Spleen (tissue), 11 donors: ENCODE measurements at regions not wholly inside any gene's neighbourhood (a gene's known extent, or its start where the extent isn't known, plus 50 kb on each side); places are given as distances from the start of the nearest gene placed in this dataset.

Experiments
- DNase-seq: peaks from one replicate; pipeline ENCODE4 v3.0.0-alpha.2; 2020
- H3K27ac ChIP-seq, 8 donors: fragments of 200-600 bp; sonication (generic) in 7 of 8; 1 replicate in 4 of 8; 2 replicates in 4 of 8; pipeline versions ENCODE4 v1.5.0 to v1.8.0; 2016 to 2021; ENCODE audit warnings: inconsistent platforms in 4 of 8, mild to moderate bottlenecking in 4 of 8, moderate library complexity in 1 of 8
- H3K27me3 ChIP-seq, 7 donors: fragments of 200-600 bp; sonication (generic) in 6 of 7; replicated peaks in 1 of 7; 1 replicate in 4 of 7; 2 replicates in 3 of 7; pipeline versions ENCODE4 v1.5.0 to v1.8.0; 2016 to 2021; ENCODE audit warnings: inconsistent platforms in 3 of 7, mild to moderate bottlenecking in 1 of 7
- H3K36me3 ChIP-seq, 6 donors: fragments of 200-600 bp; sonication (generic) in 5 of 6; 1 replicate in 4 of 6; 2 replicates in 2 of 6; pipeline versions ENCODE4 v1.5.0 to v1.8.0; 2016 to 2021; ENCODE audit warnings: inconsistent platforms in 2 of 6
- H3K4me1 ChIP-seq, 6 donors: fragments of 200-600 bp; sonication (generic) in 5 of 6; 1 replicate in 3 of 6; 2 replicates in 3 of 6; pipeline versions ENCODE4 v1.5.0 to v1.8.0; 2016 to 2021; ENCODE audit warnings: inconsistent platforms in 3 of 6
- H3K4me3 ChIP-seq, 8 donors: fragments of 200-600 bp; sonication (generic) in 7 of 8; 1 replicate in 4 of 8; 2 replicates in 4 of 8; pipeline versions ENCODE4 v1.5.0 to v1.8.0; 2016 to 2021; ENCODE audit warnings: inconsistent platforms in 4 of 8, mild to moderate bottlenecking in 4 of 8, moderate library complexity in 2 of 8
- H3K9me3 ChIP-seq, 8 donors: fragments of 200-600 bp; sonication (generic) in 7 of 8; 1 replicate in 4 of 8; 2 replicates in 4 of 8; pipeline versions ENCODE4 v1.5.0 to v1.8.0; 2016 to 2021; ENCODE audit warnings: inconsistent platforms in 4 of 8
- POLR2A ChIP-seq, 3 donors: fragments of 450-650 bp; IDR thresholded peaks; one replicate each; pipeline ENCODE4 v1.5.1; 2017; ENCODE audit warnings: antibody characterized with exemption in 3 of 3, mild to moderate bottlenecking in 1 of 3
- POLR2AphosphoS5 ChIP-seq, 3 donors: sonication (generic); formaldehyde crosslinking; IDR thresholded peaks; one replicate each; pipeline ENCODE4 v1.5.1; 2017; ENCODE audit warnings: antibody characterized with exemption in 3 of 3
- WGBS, 5 donors: extraction: QIAGEN DNeasy Blood & Tissue Kit in 3 of 5; methylation state at CpG; one replicate each; pipeline versions ENCODE4 v1.1.5 to v1.1.7; 2013 to 2018; 5-methylcytosine and 5-hydroxymethylcytosine counted together
- intact Hi-C: fragments of 100-400 bp; cut with DNase I; formaldehyde crosslinking; loops from one replicate; pipeline ENCODE4 v1.15.0; 2023; ENCODE audit warnings: low total_unique reads
- TF ChIP-seq, protein P1 (sequence below), 11 experiments: fragments of 200-600 bp in 7 of 11; fragments of 450-650 bp in 4 of 11; sonication (generic) in 4 of 11; IDR thresholded peaks in 8 of 11; conservative IDR thresholded peaks in 3 of 11; 1 replicate in 7 of 11; 2 replicates in 4 of 11; pipeline versions ENCODE4 v1.4.0 to v1.8.0; 2016 to 2021; ENCODE audit warnings: antibody characterized with exemption in 11 of 11, inconsistent platforms in 4 of 11, mild to moderate bottlenecking in 1 of 11
- donor health status: healthy with polysubstance abuse.
- donor health status: DM: no; HTN: no; CAD: no; lungs with moderate emphysema.
- donor health status: DM: no; HTN: no; CAD: no.
- donor health status: Bipolar disorder and iron deficiency.
- donor health status: healthy.
- donor health status: DM: no; HTN: no; CAD: no.
- donor health status: DM: yes; HTN: yes; CAD: no.

DNA sequence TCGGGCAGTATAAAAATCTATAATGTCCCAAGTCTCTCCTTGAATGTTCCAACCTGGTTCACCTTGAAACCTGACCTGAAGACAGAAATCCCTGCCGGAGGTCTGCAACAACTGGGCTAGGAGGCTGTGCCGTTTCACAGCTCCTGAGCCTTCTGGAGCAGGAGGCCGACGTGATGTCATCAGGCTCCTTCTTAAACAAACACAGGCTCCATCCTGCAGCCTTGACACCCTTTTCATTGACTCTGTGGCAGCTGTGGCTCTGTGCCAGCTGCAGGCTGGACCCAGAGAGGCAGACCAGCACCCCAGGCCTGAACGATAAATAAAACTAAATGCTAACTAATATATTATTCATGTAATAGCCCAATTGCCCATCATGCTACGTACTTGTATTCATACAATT lies 483.9 kb downstream of the CD83 start:
- peaks cover 0 to 32% (median 5%) of the 10 kb centered on the region in 6 donors for H3K4me1 ChIP-seq
- TF ChIP-seq, protein P1, sequence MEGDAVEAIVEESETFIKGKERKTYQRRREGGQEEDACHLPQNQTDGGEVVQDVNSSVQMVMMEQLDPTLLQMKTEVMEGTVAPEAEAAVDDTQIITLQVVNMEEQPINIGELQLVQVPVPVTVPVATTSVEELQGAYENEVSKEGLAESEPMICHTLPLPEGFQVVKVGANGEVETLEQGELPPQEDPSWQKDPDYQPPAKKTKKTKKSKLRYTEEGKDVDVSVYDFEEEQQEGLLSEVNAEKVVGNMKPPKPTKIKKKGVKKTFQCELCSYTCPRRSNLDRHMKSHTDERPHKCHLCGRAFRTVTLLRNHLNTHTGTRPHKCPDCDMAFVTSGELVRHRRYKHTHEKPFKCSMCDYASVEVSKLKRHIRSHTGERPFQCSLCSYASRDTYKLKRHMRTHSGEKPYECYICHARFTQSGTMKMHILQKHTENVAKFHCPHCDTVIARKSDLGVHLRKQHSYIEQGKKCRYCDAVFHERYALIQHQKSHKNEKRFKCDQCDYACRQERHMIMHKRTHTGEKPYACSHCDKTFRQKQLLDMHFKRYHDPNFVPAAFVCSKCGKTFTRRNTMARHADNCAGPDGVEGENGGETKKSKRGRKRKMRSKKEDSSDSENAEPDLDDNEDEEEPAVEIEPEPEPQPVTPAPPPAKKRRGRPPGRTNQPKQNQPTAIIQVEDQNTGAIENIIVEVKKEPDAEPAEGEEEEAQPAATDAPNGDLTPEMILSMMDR (IDR thresholded peaks at IDR 0.05 in 8 of 11, conservative IDR thresholded peaks at IDR 0.05 in 3 of 11): no peak
- TF ChIP-seq POLR2A (IDR thresholded peaks at IDR 0.05) (no peak), POLR2AphosphoS5 (IDR thresholded peaks at IDR 0.05) (no peak)
- intact Hi-C loops: no loop called here

GRCh38 chr6:14606353-14606752 lies 488.8 kb downstream of the CD83 start:
- 94 to 96% (median 94%) methylated on average over 5 of the region's 5 CpGs for WGBS, 5 donors
- peaks cover 0 to 3% (median 0%) of the 10 kb centered on the region in 6 donors for H3K4me1 ChIP-seq
- TF ChIP-seq POLR2AphosphoS5 (IDR thresholded peaks at IDR 0.05): no peak
- TF ChIP-seq, protein P1 (IDR thresholded peaks at IDR 0.05 in 8 of 11, conservative IDR thresholded peaks at IDR 0.05 in 3 of 11): no peak
- no peak for TF ChIP-seq POLR2A (IDR thresholded peaks at IDR 0.05)
- no peaks in the 10 kb centered on the region for H3K9me3 ChIP-seq
- intact Hi-C loops: no loop called here
- H3K27ac ChIP-seq: no peak overlapping the region
- no peaks in the 10 kb centered on the region for H3K27me3 ChIP-seq
- no peaks in the 10 kb centered on the region for H3K36me3 ChIP-seq
- DNase-seq: no peak
- H3K4me3 ChIP-seq: no peak overlapping the region

More for the DNA sequence above, 483.9 kb downstream of the CD83 start:
- H3K36me3 ChIP-seq: no peaks in the 10 kb centered on the region
- DNase-seq: no peak
- H3K27me3 ChIP-seq: no peaks in the 10 kb centered on the region
- H3K4me3 ChIP-seq: no peak overlapping the region
- no peak overlapping the region for H3K27ac ChIP-seq
- WGBS, 5 donors: 59 to 84% (median 78%) methylated on average over 5 to 7 of the region's 7 CpGs
- H3K9me3 ChIP-seq: no peaks in the 10 kb centered on the region

DNA sequence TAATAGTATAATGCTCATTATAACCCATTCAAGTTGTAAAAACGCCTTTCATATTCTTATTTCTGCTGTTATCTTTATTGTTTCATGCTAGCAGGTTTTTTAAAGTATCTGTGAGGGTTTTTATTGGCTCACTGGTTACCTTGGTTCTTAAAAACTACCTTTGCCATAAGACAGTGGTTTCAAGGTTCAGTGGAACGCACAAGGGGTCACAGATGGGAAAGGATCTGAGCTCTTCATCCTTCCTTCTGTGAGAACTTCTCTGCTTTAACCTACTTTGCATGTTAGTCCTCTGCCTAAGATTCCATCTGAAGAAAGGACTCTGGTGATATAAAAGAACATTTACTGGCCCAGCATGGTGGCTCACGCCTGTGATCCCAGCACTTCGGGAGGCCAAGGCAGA lies 492.6 kb downstream of the CD83 start:
- H3K4me3 ChIP-seq: no peak overlapping the region
- H3K36me3 ChIP-seq: no peaks in the 10 kb centered on the region
- H3K9me3 ChIP-seq: no peaks in the 10 kb centered on the region
- 88 to 93% (median 90%) methylated on average over 4 of the region's 4 CpGs for WGBS, 5 donors
- no peak overlapping the region for H3K27ac ChIP-seq
- H3K4me1 ChIP-seq: peaks cover 0 to 4% (median 0%) of the 10 kb centered on the region in 6 donors
- DNase-seq: no peak
- H3K27me3 ChIP-seq: no peaks in the 10 kb centered on the region
- intact Hi-C loops: no loop called here
- TF ChIP-seq POLR2A (IDR thresholded peaks at IDR 0.05) (no peak), POLR2AphosphoS5 (IDR thresholded peaks at IDR 0.05) (no peak)
- TF ChIP-seq, protein P1 (IDR thresholded peaks at IDR 0.05 in 8 of 11, conservative IDR thresholded peaks at IDR 0.05 in 3 of 11): no peak

- TF ChIP-seq, protein P1 (IDR thresholded peaks at IDR 0.05 in 8 of 11, conservative IDR thresholded peaks at IDR 0.05 in 3 of 11): no peak
- TF ChIP-seq POLR2A (IDR thresholded peaks at IDR 0.05) (no peak), POLR2AphosphoS5 (IDR thresholded peaks at IDR 0.05) (no peak)
- H3K36me3 ChIP-seq: no peaks in the 10 kb centered on the region
- intact Hi-C loops: no loop called here
- H3K27me3 ChIP-seq: no peaks in the 10 kb centered on the region
- 62 to 69% (median 66%) methylated on average over 14 of the region's 14 CpGs for WGBS, 5 donors
- H3K4me3 ChIP-seq: no peak overlapping the region
- no peak overlapping the region for H3K27ac ChIP-seq
- peaks cover 0 to 12% (median 10%) of the 10 kb centered on the region in 8 donors for H3K9me3 ChIP-seq
- no peak for DNase-seq
- peaks cover 0 to 10% (median 0%) of the 10 kb centered on the region in 6 donors for H3K4me1 ChIP-seq
Observed at GRCh38 chr6:14612016-14612980, 494.7 kb downstream of the CD83 start.
